ENCODE measurements at regions not wholly inside any gene's neighbourhood (a gene's known extent, or its start where the extent isn't known, plus 50 kb on each side); places are given as distances from the start of the nearest gene placed in this dataset.
"Not testable (repeated sequence)": the region's sequence is repeated elsewhere in the genome, so short reads cannot be mapped to it uniquely, and the experiment has no call there.

DNA sequence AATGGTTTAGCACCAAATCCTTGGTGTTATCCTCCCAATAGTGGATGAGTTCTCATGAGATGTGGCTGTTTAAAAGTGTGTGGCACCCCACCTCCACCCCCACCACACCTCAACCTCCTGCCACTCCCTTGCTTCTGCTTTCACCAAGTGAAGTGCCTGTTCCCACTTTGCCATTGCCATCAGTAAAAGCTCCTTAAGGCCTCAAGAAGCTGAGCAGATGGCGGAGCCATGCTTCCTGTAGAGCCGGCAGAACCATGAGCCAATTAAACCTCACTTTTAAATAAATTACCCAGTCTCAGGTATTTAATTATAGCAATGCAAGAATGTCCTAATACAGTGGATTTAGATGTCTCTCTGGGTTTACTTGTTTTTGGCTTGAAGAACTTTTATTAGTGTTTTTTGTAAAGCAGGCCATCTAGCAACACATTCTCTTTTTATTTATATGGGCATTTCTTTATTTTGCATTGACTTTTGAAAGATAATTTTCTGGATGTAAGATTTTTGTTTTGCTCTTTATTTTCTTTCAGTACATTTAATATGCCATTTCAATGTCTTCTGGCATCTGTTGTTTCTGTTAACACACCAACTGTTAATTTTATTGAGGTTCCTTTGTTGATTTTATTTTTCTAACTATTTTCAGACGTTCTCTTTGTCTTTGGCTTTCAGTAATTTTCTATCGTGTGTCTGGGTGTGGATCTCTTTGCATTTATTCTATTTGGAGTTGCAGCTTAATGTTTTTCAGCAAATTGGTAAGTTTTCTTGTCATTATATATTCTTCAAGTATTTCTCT, 724.5 kb upstream of the CNTN5 start:
- Histone ChIP-seq H3K79me2 (ENCODE audit: control insufficient read depth, low read length) (no peaks in the 10 kb centered on the region), H3K27me3 (ENCODE audit: control insufficient read depth, low read length) (no peaks in the 10 kb centered on the region), H3K4me3 (ENCODE audit: low read length) (no peak overlapping the region), H4K20me1 (ENCODE audit: control insufficient read depth, insufficient read depth, low read depth, low read length) (no peaks in the 10 kb centered on the region), H3K36me3 (ENCODE audit: control insufficient read depth, low read length) (no peaks in the 10 kb centered on the region), H3K4me2 (ENCODE audit: low read length) (no peak overlapping the region), H3K4me1 (ENCODE audit: control insufficient read depth, low read length) (no peaks in the 10 kb centered on the region), H3F3A (ENCODE audit: control insufficient read depth, insufficient read depth) (no peaks in the 10 kb centered on the region), H3K9me3 (ENCODE audit: control insufficient read depth, insufficient read depth, low read length) (no peaks in the 10 kb centered on the region), H3K9me2 (replicated peaks; ENCODE audit: control insufficient read depth, low read length) (no peaks in the 10 kb centered on the region), H3K27ac (ENCODE audit: low read depth, low read length) (no peak overlapping the region)
- no peak for TF ChIP-seq CTCF (IDR thresholded peaks at IDR 0.05; ENCODE audit: low read depth, low read length, poor library complexity, severe bottlenecking)
- TF ChIP-seq EZH2phosphoT487 (IDR thresholded peaks at IDR 0.05; ENCODE audit: borderline replicate concordance, low read length), result no peak

DNA sequence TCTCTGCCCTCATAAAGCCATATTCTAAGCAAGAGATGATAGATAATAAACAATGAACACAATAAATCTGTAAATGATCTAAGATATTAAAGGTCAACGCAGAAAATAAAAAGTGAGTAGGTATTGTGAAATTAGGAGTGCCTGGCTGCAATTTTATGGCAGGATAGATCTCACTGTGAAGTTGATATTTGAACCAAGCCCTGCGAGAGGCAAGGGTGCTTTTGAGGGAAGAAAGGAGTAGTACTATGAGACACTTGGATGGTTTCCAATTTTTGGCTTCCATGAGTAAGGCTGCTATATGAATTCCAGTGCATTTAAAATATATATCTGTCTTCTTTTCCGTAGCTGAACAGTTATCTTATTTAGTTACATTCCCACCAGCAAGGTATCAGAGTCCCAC, 720.0 kb upstream of the CNTN5 start:
- Histone ChIP-seq H4K20me1 (ENCODE audit: control insufficient read depth, insufficient read depth, low read depth, low read length) (no peaks in the 10 kb centered on the region), H3K79me2 (ENCODE audit: control insufficient read depth, low read length) (no peaks in the 10 kb centered on the region), H3K36me3 (ENCODE audit: control insufficient read depth, low read length) (no peaks in the 10 kb centered on the region), H3K9me3 (ENCODE audit: control insufficient read depth, insufficient read depth, low read length) (no peaks in the 10 kb centered on the region), H3K27me3 (ENCODE audit: control insufficient read depth, low read length) (no peaks in the 10 kb centered on the region), H3K4me1 (ENCODE audit: control insufficient read depth, low read length) (no peaks in the 10 kb centered on the region), H3K4me2 (ENCODE audit: low read length) (no peak overlapping the region), H3K9me2 (replicated peaks; ENCODE audit: control insufficient read depth, low read length) (no peaks in the 10 kb centered on the region), H3K4me3 (ENCODE audit: low read length) (no peak overlapping the region), H3F3A (ENCODE audit: control insufficient read depth, insufficient read depth) (no peaks in the 10 kb centered on the region), H3K27ac (ENCODE audit: low read depth, low read length) (no peak overlapping the region)
- no peak for TF ChIP-seq EZH2phosphoT487 (IDR thresholded peaks at IDR 0.05; ENCODE audit: borderline replicate concordance, low read length)

DNA sequence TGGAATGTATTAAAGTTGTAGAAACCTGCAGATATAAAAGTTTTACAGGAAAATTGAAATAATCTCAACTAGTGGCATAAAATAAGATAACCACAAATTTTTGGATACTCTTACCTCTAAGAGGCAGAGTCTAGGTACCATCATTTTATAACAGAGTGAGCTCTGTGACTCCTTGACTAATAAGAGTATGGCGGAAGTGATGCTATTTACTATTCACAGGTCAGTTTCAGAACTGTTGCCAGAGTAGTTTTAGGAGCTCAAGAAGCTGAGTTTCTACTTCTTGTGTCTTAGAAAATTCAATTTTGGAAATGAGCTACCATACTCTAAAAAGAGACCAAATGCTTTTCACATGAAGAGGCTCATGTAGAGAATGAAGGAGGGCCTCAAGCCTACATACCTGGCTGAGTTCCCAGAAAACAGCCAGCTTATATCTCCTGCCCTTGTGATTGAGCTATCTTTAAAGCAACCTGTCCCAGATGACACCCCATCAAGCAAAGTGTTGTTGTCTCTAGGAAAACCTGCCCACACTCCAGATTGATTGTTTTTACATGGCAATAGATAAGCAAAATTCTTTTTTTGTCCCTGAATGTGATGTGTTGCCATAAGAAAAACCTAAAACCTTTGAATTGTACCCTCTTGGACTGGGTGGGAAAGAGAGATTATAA, 712.8 kb upstream of the CNTN5 start:
- H3K9me3 ChIP-seq (ENCODE audit: control insufficient read depth, insufficient read depth, low read length), result no peaks in the 10 kb centered on the region
- no peaks in the 10 kb centered on the region for H3F3A ChIP-seq (ENCODE audit: control insufficient read depth, insufficient read depth)
- H4K20me1 ChIP-seq (ENCODE audit: control insufficient read depth, insufficient read depth, low read depth, low read length), result no peaks in the 10 kb centered on the region
- H3K4me1 ChIP-seq (ENCODE audit: control insufficient read depth, low read length), result no peaks in the 10 kb centered on the region
- no peaks in the 10 kb centered on the region for H3K27me3 ChIP-seq (ENCODE audit: control insufficient read depth, low read length)
- no peaks in the 10 kb centered on the region for H3K9me2 ChIP-seq (replicated peaks; ENCODE audit: control insufficient read depth, low read length)
- H3K4me3 ChIP-seq (ENCODE audit: low read length), result no peak overlapping the region
- TF ChIP-seq CTCF (IDR thresholded peaks at IDR 0.05; ENCODE audit: low read depth, low read length, poor library complexity, severe bottlenecking), result no peak
- no peak for TF ChIP-seq EZH2phosphoT487 (IDR thresholded peaks at IDR 0.05; ENCODE audit: borderline replicate concordance, low read length)
- no peak overlapping the region for H3K4me2 ChIP-seq (ENCODE audit: low read length)
- no peaks in the 10 kb centered on the region for H3K79me2 ChIP-seq (ENCODE audit: control insufficient read depth, low read length)
- H3K27ac ChIP-seq (ENCODE audit: low read depth, low read length), result no peak overlapping the region
- H3K36me3 ChIP-seq (ENCODE audit: control insufficient read depth, low read length), result no peaks in the 10 kb centered on the region

DNA sequence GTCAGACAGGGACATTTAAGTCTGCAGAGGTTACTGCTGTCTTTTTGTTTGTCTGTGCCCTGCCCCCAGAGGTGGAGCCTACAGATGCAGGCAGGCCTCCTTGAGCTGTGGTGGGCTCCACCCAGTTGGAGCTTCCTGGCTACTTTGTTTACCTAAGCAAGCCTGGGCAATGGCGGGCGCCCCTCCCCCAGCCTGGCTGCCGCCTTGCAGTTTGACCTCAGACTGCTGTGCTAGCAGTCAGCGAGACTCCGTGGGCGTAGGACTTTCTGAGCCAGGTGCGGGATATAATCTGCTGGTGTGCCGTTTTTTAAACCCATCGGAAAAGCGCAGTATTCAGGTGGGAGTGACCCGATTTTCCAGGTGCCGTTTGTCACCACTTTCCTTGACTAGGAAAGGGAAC, 690.4 kb upstream of the CNTN5 start:
- H3K9me3 ChIP-seq (ENCODE audit: control insufficient read depth, insufficient read depth, low read length); H3K9me2 ChIP-seq (replicated peaks; ENCODE audit: control insufficient read depth, low read length); H3K36me3 ChIP-seq (ENCODE audit: control insufficient read depth, low read length); H3K27me3 ChIP-seq (ENCODE audit: control insufficient read depth, low read length); H3K79me2 ChIP-seq (ENCODE audit: control insufficient read depth, low read length); H3K27ac ChIP-seq (ENCODE audit: low read depth, low read length); H3F3A ChIP-seq (ENCODE audit: control insufficient read depth, insufficient read depth); H4K20me1 ChIP-seq (ENCODE audit: control insufficient read depth, insufficient read depth, low read depth, low read length); H3K4me2 ChIP-seq (ENCODE audit: low read length); H3K4me3 ChIP-seq (ENCODE audit: low read length); H3K4me1 ChIP-seq (ENCODE audit: control insufficient read depth, low read length): not testable (repeated sequence)
